NCI-H82 treated with DMSO at 0.1 percent for 48 hours (cell line): ENCODE measurements at regions not wholly inside any gene's neighbourhood (a gene's known extent, or its start where the extent isn't known, plus 50 kb on each side); places are given as distances from the start of the nearest gene placed in this dataset.

Experiments
- DNase-seq: peaks from one replicate; lab custom pipeline; 2025; ENCODE audit not compliant: unreplicated experiment; lab: John Stamatoyannopoulos, UW

DNA sequence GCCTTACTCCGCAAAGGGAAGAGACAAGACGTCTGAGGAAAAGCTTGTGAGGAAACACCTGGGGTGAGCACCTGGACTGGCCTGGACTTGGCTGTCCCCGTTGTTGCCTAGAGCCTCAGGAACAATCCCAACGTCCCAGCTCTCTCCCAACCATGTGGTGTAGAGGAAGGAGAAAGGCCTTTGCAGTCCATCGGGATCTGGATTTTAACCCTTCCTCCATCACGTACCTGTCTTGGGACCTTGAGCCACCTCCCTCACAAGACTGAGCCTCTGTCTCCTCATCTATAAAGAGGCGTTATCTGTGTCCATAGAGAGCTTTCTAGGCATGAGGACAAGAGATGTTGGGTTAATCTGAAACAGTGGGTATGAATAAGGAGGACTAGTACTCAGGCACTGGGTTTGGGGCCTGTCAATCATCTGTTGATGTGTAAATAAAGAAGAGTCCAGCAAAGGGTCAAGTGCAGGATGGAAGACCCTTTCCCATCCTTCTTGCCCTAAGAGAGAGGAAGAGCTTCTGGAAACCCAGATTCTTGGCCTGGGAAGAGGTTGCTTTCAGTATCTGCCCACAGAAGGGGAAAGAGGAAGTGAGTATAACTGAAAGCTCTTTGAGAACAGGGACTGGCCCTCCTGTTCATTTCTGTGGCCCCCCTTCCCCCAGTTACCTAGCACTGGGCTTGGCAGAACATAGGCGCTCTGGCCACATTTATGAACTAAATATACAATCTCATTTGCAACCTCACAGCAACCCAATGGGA lies 137.1 kb downstream of the PJA1 start:
- no peak for DNase-seq

DNA sequence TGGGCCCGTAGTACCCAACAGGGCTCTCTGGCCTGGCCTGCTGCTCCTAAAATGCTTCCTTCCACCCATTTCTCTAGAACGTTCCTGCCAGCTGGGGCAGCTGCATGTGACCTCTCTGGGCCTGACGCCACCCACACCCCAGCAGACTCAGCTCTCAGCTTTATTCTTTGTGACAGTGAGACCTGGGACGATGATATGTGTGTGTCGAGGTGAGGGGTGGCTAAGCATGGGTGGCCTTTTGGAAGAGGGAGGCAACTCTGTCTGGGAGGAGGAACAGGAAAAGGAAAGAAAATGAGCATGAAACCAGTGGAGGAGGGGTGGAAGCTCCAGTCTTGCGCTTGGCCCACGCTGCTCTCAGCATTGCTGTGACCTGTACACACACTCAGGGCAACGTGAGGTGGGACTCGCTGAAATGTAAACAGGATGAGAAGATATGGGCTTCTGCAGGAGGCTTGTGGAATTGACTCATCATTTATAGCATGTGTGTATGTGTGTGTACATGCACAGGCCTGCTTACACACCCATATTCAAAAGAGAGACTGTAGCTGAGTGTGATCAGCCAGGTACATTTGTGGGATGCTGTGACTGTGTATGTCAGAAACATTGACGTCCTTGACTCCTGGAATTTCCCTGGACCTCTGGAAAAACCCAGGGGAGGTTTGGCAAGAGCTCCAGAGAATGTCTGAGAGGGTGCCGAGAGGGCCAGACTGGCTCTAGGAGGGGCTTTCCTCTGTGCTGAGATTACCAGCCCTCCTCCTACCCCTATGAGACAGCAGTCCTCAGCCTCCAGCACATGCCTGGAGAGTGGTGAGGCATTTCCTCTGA lies 137.9 kb downstream of the PJA1 start:
- DNase-seq: no peak

DNA sequence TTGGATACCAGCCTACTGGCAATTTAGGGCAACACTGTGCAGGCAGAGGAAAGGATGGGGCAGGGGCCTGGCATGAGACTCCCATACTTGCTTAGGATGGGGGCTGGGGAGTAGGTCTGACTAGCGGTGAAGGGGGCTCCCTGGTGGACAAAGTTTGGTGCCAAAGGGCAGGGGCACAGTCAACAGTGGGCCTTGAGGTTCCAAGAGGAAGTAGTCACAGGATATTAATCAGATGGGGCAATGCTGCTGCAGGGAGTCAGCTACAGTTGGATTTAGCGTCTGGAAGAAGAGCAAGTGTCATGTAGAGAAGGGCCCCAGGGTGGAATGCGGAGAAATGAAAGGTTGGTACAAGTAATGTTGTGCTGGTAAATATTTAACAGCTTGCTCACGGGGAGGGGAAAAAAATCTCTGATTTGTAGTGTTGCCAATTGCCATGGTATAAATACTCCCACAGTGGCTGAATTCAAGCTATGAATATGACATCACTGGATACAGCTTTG lies 139.4 kb downstream of the PJA1 start:
- no peak for DNase-seq

DNA sequence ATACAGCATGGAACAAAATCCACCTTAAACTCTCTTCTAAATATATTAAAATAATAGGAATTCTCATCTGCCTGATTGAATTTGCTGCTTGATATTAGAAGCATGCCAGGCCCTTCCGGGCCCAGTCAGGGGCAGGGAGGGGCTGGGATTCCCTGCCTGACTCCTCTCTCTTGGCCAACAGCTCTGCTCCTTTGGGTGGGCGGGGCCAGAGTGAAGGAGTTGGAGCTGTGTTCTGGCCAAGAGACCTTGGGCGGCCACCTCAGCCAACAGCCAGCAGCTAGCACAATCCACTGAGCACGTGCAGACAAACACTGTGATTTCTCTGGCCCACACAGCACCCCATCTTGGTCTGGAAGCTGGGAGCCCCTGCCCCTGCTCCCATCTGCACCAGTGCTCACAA lies 140.3 kb downstream of the PJA1 start:
- no peak for DNase-seq

DNA sequence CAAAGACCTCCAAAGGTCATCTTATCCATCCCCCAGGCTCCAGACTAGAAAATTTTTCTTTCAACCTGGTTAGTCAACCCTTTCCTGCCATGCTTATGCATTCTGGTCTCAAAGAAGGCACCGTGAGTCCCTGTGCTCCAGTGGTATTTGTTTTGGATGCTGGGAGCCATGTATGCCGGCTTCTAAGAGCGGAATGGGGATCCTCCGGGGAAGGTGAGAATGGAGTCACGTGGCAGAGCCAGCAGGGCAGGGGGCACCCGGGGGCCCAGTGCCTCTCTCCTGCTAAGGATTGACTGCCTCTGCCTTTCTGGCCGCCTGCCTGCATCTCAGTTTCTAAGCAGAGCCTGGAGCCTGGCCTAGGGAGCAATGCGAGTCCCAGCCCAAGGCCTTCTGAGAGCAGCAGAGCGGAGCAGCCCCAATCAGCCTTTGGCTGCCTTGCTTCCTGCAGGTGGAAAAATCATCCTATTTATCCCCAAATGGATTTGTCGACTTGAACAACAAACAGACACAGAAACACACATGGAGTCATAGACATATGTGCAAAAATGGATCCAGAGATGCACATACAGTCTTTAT lies 141.0 kb downstream of the PJA1 start:
- no peak for DNase-seq

DNA sequence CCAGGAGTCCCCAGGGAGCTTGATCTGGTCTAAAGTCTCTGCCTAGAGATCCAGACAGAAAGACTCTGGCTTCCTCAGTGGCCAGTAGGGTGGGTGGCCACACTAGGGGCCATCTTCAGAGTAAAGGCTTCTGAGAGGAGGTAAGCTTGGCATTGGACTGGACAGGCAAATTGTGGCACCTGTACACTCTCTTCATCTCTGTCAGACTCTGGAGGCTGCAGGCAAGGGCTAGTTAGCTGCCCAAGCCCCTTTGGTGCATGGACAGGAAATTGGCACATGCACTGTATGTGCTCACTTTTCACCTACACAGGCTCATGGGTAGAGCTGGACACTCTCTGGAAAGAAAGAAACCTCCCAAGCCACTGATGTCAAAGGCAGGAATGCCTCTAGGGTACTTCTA lies 142.8 kb downstream of the PJA1 start:
- no peak for DNase-seq

DNA sequence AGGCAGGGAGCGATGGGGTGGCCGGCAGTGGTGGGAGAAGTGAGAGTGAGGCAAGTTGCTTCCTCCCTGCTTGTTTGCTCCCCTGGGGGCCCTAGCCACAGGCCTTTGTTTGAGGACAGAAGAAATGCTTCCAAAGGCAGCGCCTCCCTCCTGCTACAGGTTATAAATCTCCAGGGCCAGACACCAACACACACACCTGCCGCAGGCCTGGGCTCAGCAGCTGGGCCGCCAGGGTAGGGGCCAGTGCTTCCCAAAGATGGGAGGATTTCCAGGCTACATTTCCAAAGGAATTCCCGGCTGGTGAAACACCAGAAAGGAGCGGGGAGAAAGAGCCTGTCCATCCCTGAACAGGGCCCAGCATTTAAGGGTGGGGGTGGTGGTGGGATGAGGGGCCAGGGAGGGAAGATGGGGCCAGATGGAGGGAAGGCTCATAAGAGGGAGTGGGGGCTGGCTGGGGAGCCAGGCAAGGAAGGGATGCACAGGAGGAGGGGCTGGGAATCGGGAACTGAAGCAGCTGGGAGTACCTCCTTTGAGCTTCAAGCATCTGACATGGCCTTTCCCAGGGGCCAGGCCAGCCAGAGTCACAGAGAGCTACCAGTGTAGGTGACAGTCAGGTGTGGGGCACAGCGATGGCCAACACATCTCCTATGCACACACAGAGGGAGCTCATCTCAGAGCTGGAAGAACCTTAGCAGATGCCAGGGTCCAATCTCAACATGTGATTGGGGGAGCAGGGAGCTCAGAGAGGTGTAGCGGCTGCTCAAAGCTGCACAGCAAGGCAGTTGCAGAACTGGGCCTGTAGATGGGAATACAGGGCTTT lies 143.9 kb downstream of the PJA1 start:
- no peak for DNase-seq

DNA sequence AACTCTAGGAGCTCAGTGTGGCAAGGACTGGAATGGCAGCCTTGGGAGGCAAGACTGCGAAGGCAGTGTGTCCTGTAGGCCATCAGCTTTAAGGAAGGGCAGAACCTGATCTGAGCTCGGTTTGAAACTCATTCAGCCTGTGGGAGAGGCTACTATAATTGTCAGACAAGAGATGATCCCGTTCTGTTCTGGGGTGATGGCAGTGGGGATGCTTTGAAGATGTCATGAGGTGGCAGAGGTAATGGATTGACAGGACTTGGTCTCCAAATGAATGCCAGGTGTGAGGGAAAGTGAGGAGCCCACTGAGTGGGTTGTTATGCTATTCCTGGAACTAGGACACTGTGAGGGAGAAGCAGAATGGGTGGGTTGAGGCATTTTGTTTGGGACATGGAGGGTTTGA lies 144.9 kb downstream of the PJA1 start:
- no peak for DNase-seq

DNA sequence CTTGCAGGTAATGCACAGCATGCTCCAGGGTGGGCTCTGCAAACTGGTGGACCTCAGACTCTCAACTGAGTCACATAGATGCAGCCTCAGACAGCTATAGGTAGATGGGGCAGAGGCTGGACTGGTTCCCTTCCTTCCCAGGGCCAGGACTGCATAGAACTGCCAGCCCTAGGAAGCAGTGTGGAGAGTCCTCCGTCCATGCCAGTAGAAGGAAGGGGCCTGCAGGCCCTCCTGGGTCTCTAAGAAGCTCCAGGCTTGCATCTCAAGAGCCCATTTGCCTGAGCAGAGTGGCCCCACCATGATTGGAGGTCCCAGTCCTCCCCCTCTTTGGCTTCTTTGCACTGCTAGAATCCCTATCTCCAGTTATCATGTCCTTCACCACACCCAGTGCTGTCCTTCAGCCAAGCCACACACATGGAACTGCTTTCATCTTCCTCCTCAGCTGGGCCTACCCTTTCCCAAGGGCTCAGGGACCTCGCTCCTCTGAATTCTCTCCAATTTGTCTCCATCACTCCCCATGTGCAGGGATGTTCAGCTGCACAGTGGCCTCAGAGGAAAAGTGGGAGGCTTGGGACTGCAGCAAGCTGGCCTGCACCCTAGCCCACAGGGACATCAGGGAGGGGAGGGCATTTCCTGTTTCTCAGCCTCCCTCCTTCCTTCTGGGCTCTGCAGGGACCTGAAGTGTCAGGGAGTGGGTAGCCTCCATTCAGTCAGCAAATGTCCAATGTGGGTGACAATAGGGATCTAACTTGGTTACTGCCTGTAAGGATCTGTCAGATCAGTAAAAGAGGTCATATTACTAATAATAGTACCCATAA lies 146.0 kb downstream of the PJA1 start:
- no peak for DNase-seq

DNA sequence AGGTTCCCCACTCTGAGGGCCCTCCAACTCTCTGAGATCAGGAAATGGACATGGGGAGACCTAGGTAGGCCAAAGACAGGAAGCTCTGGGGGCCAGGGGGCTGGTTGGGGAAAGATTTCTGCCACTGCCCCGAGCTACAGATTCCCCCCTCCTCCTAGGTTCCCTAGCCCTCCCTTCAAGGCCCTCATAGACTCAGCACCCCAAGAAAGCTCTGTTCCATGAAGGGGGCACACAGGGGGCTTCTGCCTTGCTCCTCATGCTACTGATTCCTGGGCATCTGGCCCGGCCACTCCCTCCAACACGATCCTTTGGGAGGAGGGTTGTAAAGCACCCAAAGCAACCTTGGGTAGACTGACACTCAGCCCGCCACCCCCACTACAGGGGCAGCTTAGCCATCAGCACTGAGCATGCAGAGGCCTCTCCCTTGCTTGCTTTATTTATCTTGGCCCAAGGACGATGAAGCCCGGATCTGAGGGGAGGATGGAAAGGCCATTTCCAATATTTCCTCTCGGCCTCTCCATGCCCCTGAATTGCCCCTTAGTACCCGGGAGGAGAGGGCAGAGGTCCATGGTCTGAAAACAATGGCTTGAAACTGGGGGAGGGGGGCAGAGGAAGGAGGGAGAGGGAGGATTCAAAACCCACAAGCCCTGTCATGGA lies 146.7 kb downstream of the PJA1 start:
- no peak for DNase-seq

DNA sequence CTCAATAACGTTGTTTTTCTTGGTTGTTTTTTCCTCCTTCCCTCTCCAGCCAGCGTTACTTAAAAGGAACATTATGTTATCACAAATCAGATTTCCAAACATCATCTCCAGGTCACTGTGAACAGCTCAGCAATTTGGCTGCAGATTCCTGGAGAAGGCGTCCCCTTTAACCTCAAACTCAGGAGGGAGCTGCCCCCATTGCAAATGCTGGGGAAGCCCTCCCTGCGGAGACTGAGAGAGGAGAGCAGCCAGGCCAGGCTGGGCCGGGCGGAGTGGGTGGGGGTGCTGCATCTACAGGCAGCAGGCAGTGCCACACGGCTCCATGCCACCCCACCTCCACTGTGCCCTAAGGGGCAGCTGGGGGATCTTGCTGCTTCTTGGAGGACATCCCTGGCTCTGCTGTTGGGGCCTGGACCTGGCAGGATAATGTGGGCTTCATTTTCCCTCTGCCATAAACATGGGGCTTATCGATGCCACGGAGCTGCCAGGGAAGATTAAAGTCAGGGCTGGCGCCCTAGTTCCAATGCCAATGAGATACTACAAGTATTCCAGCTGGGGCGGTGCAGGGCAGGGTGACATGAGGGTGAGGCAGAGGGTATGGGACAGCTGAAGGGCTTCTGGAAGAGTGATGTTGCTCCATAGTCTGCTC lies 148.8 kb downstream of the PJA1 start:
- DNase-seq: no peak

DNA sequence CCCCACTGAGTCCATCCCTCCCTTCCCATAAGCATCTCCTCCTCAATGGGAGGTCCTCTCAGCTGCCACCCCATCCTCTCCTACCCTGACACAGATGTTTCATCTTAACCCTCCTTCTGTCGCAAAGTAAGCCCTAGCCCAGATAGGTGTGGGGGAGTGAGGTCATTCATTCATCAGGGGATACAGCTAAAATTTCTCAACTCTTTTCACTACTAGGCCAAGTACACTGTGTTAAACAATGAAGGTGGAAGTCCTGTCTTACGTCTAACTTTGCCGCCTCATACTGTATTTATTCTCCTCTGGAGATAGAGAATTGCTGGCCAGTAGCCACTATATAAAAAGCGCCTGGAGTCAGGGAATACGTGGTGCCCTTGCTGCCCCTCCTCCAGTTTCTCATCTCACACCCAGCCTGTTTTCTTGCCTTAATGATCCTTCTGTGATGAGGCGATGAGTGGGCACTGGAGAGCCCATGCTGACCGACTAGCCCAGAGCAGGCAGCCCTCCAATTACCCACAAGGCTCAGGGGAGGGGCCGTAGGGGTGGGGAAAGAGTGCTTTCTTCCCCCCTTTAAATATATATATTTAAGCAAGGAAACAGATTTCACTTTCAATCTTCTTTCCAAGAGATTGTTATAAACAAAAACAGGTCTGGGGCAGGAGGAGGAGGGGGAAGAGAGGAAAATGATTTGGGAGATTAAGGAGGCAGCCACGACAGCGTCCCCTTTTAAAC lies 149.5 kb downstream of the PJA1 start:
- DNase-seq: no peak

DNA sequence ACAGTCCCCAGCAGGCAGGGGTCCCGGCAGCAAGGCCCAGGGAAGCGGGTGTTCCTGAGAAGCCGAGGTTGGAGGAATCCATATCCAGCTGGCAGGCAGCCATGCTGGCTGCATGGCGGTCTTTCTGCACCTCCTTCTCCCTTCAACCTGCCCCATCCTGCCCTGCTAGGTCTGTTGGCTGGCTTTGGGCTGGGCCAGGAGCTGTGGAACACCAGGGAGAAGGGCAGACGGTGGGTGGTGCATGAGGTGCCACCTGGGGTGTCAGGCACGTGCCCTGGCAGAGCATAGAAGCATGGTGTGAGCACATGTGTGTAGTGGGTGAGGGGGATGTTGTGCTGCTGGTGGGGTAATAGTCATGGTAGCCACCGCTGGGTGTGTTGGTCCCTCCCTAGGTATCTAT lies 150.1 kb downstream of the PJA1 start:
- DNase-seq: no peak

DNA sequence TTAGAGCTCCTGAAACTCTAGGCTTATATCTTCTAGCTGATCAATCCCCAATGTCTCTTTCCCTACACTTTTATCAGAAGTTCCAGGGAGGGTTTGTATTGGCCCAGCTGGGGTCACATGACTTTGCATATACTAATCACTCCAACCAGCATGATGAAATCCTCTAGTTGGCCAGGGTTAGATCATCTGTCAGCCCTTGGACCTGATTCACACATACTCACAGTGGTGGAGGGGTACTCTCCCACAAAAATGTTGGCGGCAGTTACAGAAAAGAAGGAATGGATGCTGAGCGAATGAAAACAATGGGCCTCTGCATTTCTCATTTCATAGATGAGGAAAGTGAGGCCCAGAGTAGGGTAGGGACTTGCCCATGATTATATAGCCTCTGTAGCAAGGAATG lies 151.1 kb downstream of the PJA1 start:
- DNase-seq: no peak

DNA sequence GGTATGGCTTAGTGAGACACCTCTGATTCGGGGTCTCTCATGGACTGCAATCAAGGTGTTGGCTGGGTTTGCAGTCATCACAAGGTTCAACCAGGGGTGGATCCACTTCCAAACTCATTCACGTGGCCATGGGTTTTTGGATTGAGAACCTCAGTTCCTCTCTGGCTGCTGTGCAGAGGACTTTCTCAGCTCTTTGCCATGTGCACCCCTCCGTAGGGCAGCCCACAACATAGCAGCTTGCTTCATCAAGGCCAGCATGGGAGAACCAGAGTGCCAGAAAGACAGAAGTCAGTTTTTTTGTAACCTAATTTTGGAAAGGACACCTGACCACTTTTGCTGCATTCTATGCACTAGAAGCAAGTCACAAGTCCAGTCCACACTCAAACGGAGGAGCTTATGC lies 154.9 kb downstream of the PJA1 start:
- no peak for DNase-seq

DNA sequence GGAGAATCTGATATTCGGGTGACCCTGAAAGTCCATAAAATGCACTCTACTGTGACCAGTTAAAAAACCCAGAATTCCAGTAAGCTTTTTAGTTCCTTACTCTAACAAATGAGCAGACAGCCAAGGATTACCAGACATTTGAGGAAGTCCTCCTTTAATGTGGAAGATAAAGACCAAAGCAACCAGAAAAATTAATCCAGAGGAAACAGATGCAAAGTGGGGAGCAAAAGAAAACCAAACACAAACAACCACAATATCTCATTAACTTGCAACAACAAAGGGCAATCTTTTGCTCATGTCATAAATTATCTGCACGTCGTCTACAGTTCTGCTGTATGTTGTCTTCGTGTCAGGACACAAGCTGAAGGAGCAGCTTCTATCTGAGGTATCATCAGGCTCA lies 164.4 kb downstream of the PJA1 start:
- no peak for DNase-seq

DNA sequence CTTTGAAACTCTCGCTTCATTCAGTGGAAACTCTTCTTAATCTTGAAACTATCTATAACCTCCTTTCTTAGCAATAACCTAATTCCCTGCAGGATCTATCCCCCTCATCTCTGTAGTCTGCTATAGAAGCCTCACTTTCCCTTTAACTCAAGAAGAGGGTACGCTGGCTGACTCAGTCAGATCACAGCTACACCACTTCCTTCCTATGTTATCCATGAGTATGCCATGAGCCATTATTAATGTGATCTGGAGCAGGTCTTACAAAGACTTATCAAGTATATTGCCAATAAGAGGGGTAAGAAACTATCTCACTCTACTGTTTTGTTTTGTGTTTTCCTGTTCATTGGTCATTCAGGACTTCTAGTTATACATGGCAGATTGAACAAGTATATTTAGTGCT lies 165.3 kb downstream of the PJA1 start:
- no peak for DNase-seq

DNA sequence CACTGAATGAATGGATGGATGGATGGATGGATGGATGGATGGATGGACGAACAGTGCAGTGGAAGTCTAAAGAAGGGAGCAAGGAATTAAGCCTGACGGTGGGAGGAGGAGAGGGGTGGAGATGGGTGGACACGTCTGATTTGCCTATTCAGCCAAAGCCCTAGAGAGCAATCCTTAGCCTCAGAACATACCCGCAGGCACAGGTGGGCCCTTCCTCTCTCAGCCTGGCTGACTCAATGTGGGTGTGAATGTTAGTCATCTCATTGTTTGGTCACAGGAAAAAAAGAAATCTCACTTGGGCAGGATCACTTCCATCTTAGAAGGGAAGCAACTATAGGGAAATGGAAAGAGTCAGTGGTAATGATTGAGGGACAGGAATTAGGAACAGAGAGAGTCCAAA lies 165.9 kb downstream of the PJA1 start:
- DNase-seq: no peak

DNA sequence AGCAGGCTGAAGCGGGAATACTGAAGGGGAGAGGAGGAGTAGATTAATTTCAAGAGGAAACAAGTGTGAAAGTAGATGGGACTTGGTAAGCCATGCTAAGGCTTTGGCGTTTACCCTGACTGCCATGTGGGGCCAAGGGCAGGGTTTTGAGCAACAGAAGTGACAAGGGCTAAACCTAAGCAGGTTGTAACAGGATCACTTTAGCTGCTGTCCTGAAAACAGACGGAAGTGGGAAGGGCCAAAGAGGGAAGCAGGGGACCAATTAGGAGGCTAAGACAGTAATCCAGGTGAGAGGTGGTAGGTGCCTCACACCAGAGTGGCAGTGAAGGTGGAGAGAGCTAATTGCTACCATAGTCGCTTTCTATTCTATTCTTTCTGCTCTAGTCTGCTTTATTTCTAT lies 166.5 kb downstream of the PJA1 start:
- no peak for DNase-seq
